Uterus (tissue), 3 donors: ENCODE measurements at regions not wholly inside any gene's neighbourhood (a gene's known extent, or its start where the extent isn't known, plus 50 kb on each side); places are given as distances from the start of the nearest gene placed in this dataset.
"Not testable (repeated sequence)": the region's sequence is repeated elsewhere in the genome, so short reads cannot be mapped to it uniquely, and the experiment has no call there.

Experiments
- DNase-seq, 2 donors: peaks; one replicate each; pipeline ENCODE4 v3.0.0-alpha.2; 2019 to 2020
- H3K27ac ChIP-seq, 2 donors: fragments of 200-600 bp; sonication (generic); 1 replicate in 1 of 2; 2 replicates in 1 of 2; pipeline ENCODE4 v1.5.1; 2016 to 2018
- H3K27me3 ChIP-seq, 2 donors: fragments of 200-600 bp; sonication (generic); one replicate each; pipeline ENCODE4 v1.5.1; 2018 to 2019; ENCODE audit warnings: control low read depth in 1 of 2
- H3K36me3 ChIP-seq, 2 donors: fragments of 200-600 bp; sonication (generic); one replicate each; pipeline ENCODE4 v1.5.1; 2019; ENCODE audit warnings: control low read depth in 1 of 2
- H3K4me1 ChIP-seq, 2 donors: fragments of 200-600 bp; sonication (generic); one replicate each; pipeline ENCODE4 v1.5.1; 2018 to 2019; ENCODE audit warnings: control low read depth in 1 of 2
- H3K4me3 ChIP-seq, 2 donors: fragments of 200-600 bp; sonication (generic); 1 replicate in 1 of 2; 2 replicates in 1 of 2; pipeline ENCODE4 v1.5.1; 2018 to 2019; ENCODE audit warnings: mild to moderate bottlenecking in 1 of 2
- H3K9me3 ChIP-seq, 2 donors: fragments of 200-600 bp; sonication (generic); one replicate each; pipeline ENCODE4 v1.5.1; 2019; ENCODE audit warnings: control low read depth in 1 of 2
- CTCF ChIP-seq, 4 experiments: fragments of 200-600 bp in 2 of 4; fragments of 450-650 bp in 2 of 4; sonication (generic) in 2 of 4; IDR thresholded peaks; one replicate each; pipeline ENCODE4 v1.5.1; 2016 to 2019; ENCODE audit warnings: antibody characterized with exemption in 4 of 4, mild to moderate bottlenecking in 2 of 4, moderate library complexity in 1 of 4
- POLR2A ChIP-seq, 2 donors: fragments of 450-650 bp; IDR thresholded peaks; one replicate each; pipeline ENCODE4 v1.6.1; 2016; ENCODE audit warnings: antibody characterized with exemption in 2 of 2, mild to moderate bottlenecking in 1 of 2, moderate library complexity in 1 of 2
- intact Hi-C: fragments of 100-400 bp; cut with DNase I; formaldehyde crosslinking; loops from one replicate; pipeline ENCODE4 v1.15.1; 2023; ENCODE audit warnings: low total_unique reads
- donor health status: DM: yes; HTN: yes; CAD: no.

GRCh38 chrX:7603387-7603786 lies 239.6 kb upstream of the VCX start:
- Histone ChIP-seq H3K4me3 (no peak overlapping the region), H3K4me1 (no peaks in the 10 kb centered on the region), H3K27ac (no peak overlapping the region), H3K27me3 (no peaks in the 10 kb centered on the region), H3K9me3 (no peaks in the 10 kb centered on the region), H3K36me3 (no peaks in the 10 kb centered on the region)
- intact Hi-C loops = no loop called here
- TF ChIP-seq POLR2A (IDR thresholded peaks at IDR 0.05) = no peak
- TF ChIP-seq CTCF (IDR thresholded peaks at IDR 0.05) = no peak
- DNase-seq = no peak

- Histone ChIP-seq H3K27ac (no peak overlapping the region), H3K36me3 (no peaks in the 10 kb centered on the region), H3K27me3 (no peaks in the 10 kb centered on the region), H3K4me3 (no peak overlapping the region), H3K4me1 (no peaks in the 10 kb centered on the region), H3K9me3 (no peaks in the 10 kb centered on the region)
- TF ChIP-seq POLR2A (IDR thresholded peaks at IDR 0.05) (no peak), CTCF (IDR thresholded peaks at IDR 0.05) (no peak)
- DNase-seq = no peak
- intact Hi-C loops = no loop called here
Observed at GRCh38 chrX:7596822-7597221, 246.1 kb upstream of the VCX start.

GRCh38 chrX:7593370-7593769 lies 249.6 kb upstream of the VCX start:
- H3K27me3 ChIP-seq, H3K36me3 ChIP-seq, H3K27ac ChIP-seq, H3K4me3 ChIP-seq, H3K9me3 ChIP-seq, DNase-seq, H3K4me1 ChIP-seq, intact Hi-C loops: not testable (repeated sequence)

DNA sequence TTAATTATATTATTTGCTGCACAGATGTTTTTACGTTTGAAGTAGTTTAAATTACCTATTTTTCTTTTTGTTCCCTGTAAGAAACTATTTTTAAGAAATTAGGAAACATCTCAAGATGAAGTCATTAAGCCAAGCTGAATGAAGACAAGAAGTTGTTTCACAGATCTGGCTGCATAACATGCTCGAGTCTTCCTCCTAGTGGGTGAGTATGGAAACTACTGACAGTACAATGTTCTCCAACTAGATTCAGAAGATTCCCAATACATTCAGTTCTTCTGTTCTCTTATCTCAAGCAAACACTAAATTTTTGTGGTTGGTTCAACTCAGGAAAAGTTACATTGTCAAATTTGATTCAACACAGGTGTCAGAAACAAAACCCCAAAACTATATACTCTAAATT lies 256.8 kb upstream of the VCX start:
- Histone ChIP-seq H3K36me3 (no peaks in the 10 kb centered on the region), H3K4me1 (no peaks in the 10 kb centered on the region), H3K27ac (no peak overlapping the region), H3K9me3 (no peaks in the 10 kb centered on the region), H3K4me3 (no peak overlapping the region), H3K27me3 (no peaks in the 10 kb centered on the region)
- TF ChIP-seq POLR2A (IDR thresholded peaks at IDR 0.05) (no peak), CTCF (IDR thresholded peaks at IDR 0.05) (no peak)
- DNase-seq = no peak
- intact Hi-C loops = no loop called here

GRCh38 chrX:7582191-7582590 lies 260.8 kb upstream of the VCX start:
- Histone ChIP-seq H3K27me3 (no peaks in the 10 kb centered on the region), H3K36me3 (no peaks in the 10 kb centered on the region), H3K27ac (no peak overlapping the region), H3K9me3 (no peaks in the 10 kb centered on the region), H3K4me1 (no peaks in the 10 kb centered on the region), H3K4me3 (no peak overlapping the region)
- no peak for DNase-seq
- TF ChIP-seq POLR2A (IDR thresholded peaks at IDR 0.05) = no peak
- TF ChIP-seq CTCF (IDR thresholded peaks at IDR 0.05) = no peak
- intact Hi-C loops = no loop called here

GRCh38 chrX:7580127-7580526 lies 262.8 kb upstream of the VCX start:
- DNase-seq = no peak
- H3K4me3 ChIP-seq = no peak overlapping the region
- H3K27me3 ChIP-seq = no peaks in the 10 kb centered on the region
- intact Hi-C loops = no loop called here
- H3K9me3 ChIP-seq = no peaks in the 10 kb centered on the region
- no peaks in the 10 kb centered on the region for H3K36me3 ChIP-seq
- H3K27ac ChIP-seq = no peak overlapping the region
- TF ChIP-seq POLR2A (IDR thresholded peaks at IDR 0.05) = no peak
- TF ChIP-seq CTCF (IDR thresholded peaks at IDR 0.05) = no peak
- H3K4me1 ChIP-seq = no peaks in the 10 kb centered on the region
